ENCODE measurements at regions not wholly inside any gene's neighbourhood (a gene's known extent, or its start where the extent isn't known, plus 50 kb on each side); places are given as distances from the start of the nearest gene placed in this dataset.
A peak's percentile ranks its signal among the peaks of the same experiment; 100 is the strongest.
"Not testable (repeated sequence)": the region's sequence is repeated elsewhere in the genome, so short reads cannot be mapped to it uniquely, and the experiment has no call there.

DNA sequence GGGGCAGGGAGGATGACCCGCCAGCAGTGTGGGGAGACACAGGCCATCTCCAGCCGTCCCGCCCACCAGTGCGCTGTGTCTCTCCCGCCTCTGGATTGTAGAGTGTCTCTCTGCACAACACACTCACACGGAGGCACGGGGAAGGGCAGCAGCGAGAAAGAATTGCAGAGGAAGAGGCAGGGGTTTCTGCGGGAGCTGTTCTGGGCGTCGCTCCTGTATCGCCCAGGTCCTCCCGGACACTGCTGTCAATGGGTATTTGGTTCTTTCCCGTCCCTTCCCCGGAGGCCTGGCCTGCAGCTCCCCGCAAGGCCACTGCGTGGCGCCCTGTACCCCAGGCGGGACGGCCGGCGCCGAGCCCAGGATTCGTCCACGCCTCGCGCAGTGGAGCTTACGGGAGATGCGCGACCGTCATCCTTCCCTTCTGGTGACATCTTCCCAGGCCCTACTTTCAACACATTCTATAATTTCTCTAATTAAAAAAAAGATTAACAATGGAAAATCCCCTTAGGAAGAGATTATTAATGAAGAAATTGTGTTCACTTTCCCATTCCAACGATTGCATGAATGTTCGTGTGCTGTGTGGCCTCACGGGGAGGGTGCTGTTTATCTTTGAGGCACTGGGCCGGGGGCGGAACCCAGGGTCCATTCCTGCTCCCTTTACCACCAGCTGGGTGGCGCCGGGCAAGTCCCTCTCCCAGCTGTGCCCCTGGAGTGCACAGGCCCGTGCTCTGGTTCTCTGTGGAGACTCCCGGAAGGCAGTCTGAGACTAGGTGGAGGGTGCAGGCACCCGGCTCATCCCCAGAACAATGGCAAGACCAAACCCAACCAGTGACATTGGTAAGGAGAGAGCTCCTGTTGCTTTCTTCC lies 95.7 kb downstream of the CPZ start:
- H3K27ac Mint-ChIP-seq: no peak overlapping the region
- no peaks in the 10 kb centered on the region for H3K9me3 Mint-ChIP-seq
- H3K36me3 Mint-ChIP-seq: no peaks in the 10 kb centered on the region
- no peak overlapping the region for H3K4me3 Mint-ChIP-seq
- CTCF ChIA-PET: interaction anchor here (1.9 kb wide), 1 partner anchor 229 kb away, joined by 13 read pairs; no protein-coding TSS in a partner anchor
- peak; percentile 29 for DNase-seq
- no peaks in the 10 kb centered on the region for H3K4me1 Mint-ChIP-seq
- H3K27me3 Mint-ChIP-seq: peaks cover 11% of the 10 kb centered on the region

- Mint-ChIP-seq H3K9me3 (no peaks in the 10 kb centered on the region), H3K27ac (no peak overlapping the region), H3K4me1 (no peaks in the 10 kb centered on the region), H3K36me3 (no peaks in the 10 kb centered on the region), H3K4me3 (no peak overlapping the region), H3K27me3 (peaks cover 11% of the 10 kb centered on the region)
- DNase-seq: no peak
- CTCF ChIA-PET: interaction anchor here (1.9 kb wide), 1 partner anchor 230 kb away, joined by 13 read pairs; no protein-coding TSS in a partner anchor
Observed at GRCh38 chr4:8687083-8687482, 94.5 kb downstream of the CPZ start.

GRCh38 chr4:8685831-8686230 lies 93.3 kb downstream of the CPZ start:
- H3K9me3 Mint-ChIP-seq: no peaks in the 10 kb centered on the region
- no peak overlapping the region for H3K4me3 Mint-ChIP-seq
- no peaks in the 10 kb centered on the region for H3K4me1 Mint-ChIP-seq
- H3K36me3 Mint-ChIP-seq: no peaks in the 10 kb centered on the region
- DNase-seq: no peak
- H3K27me3 Mint-ChIP-seq: peaks cover 11% of the 10 kb centered on the region
- CTCF ChIA-PET: no interaction called here
- H3K27ac Mint-ChIP-seq: no peak overlapping the region

GRCh38 chr4:8683462-8683861 lies 90.9 kb downstream of the CPZ start:
- peaks cover 3% of the 10 kb centered on the region for H3K9me3 Mint-ChIP-seq
- H3K27me3 Mint-ChIP-seq: peaks cover 11% of the 10 kb centered on the region
- no peaks in the 10 kb centered on the region for H3K4me1 Mint-ChIP-seq
- H3K36me3 Mint-ChIP-seq: no peaks in the 10 kb centered on the region
- CTCF ChIA-PET: no interaction called here
- H3K27ac Mint-ChIP-seq: no peak overlapping the region
- no peak overlapping the region for H3K4me3 Mint-ChIP-seq
- no peak for DNase-seq

GRCh38 chr4:8682725-8683124 lies 90.2 kb downstream of the CPZ start:
- Mint-ChIP-seq H3K4me3 (no peak overlapping the region), H3K9me3 (peaks cover 3% of the 10 kb centered on the region), H3K27ac (no peak overlapping the region), H3K27me3 (peaks cover 6% of the 10 kb centered on the region), H3K4me1 (no peaks in the 10 kb centered on the region), H3K36me3 (no peaks in the 10 kb centered on the region)
- CTCF ChIA-PET: no interaction called here
- DNase-seq: no peak

DNA sequence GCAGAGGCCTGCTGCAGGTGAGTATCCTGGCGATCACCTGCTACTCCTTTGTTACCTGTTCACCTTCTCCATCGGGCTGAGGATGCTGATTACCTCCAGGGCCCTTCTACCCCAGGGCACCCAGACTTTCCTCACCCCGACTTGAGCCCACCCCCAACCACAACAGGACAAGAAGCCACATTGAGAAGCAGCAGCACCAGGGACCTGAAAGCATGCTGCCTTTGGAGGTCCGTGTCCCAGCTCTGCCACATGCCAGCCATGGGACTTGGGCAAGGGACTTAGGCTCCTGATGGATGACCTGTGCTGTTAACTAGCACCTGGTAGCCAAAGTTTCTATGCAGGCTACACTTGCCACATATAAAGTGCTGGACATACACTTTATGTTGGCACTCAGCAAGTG lies 89.7 kb downstream of the CPZ start:
- Mint-ChIP-seq H3K9me3 (peaks cover 3% of the 10 kb centered on the region), H3K27me3 (peaks cover 4% of the 10 kb centered on the region), H3K4me1 (no peaks in the 10 kb centered on the region), H3K4me3 (no peak overlapping the region), H3K36me3 (no peaks in the 10 kb centered on the region), H3K27ac (no peak overlapping the region)
- DNase-seq: no peak
- CTCF ChIA-PET: no interaction called here

GRCh38 chr4:8681391-8681790 lies 88.8 kb downstream of the CPZ start:
- DNase-seq: no peak
- no peaks in the 10 kb centered on the region for H3K27me3 Mint-ChIP-seq
- H3K4me3 Mint-ChIP-seq: no peak overlapping the region
- H3K4me1 Mint-ChIP-seq: no peaks in the 10 kb centered on the region
- CTCF ChIA-PET: no interaction called here
- H3K36me3 Mint-ChIP-seq: no peaks in the 10 kb centered on the region
- no peak overlapping the region for H3K27ac Mint-ChIP-seq
- H3K9me3 Mint-ChIP-seq: peaks cover 3% of the 10 kb centered on the region

GRCh38 chr4:8679032-8679431 lies 86.5 kb downstream of the CPZ start:
- peaks cover 3% of the 10 kb centered on the region for H3K9me3 Mint-ChIP-seq
- CTCF ChIA-PET: no interaction called here
- no peaks in the 10 kb centered on the region for H3K36me3 Mint-ChIP-seq
- no peaks in the 10 kb centered on the region for H3K4me1 Mint-ChIP-seq
- no peak for DNase-seq
- H3K27ac Mint-ChIP-seq: no peak overlapping the region
- no peak overlapping the region for H3K4me3 Mint-ChIP-seq
- no peaks in the 10 kb centered on the region for H3K27me3 Mint-ChIP-seq

DNA sequence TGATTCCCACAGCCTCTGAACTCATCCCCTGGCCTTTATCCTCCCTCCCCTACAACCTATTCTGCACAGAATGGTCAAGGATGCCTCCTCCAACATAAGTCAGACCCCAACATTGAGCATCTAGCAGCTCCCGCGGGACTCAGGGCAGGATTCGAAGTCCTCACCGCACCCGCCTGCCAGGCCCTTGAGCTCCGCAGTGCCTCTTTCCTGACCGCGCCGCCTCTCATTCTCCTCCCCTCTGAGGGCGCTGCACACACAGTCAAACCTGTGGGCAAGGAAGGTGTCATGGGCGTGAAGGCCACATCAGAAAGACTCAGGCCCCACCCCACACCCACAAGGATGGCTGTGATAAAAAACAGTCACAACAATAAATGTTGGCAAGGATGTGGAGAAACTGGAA lies 84.1 kb downstream of the CPZ start:
- H3K36me3 Mint-ChIP-seq: no peaks in the 10 kb centered on the region
- H3K27ac Mint-ChIP-seq: no peak overlapping the region
- H3K9me3 Mint-ChIP-seq: peaks cover 3% of the 10 kb centered on the region
- no peaks in the 10 kb centered on the region for H3K27me3 Mint-ChIP-seq
- H3K4me3 Mint-ChIP-seq: no peak overlapping the region
- H3K4me1 Mint-ChIP-seq: no peaks in the 10 kb centered on the region
- no peak for DNase-seq
- CTCF ChIA-PET: no interaction called here

GRCh38 chr4:8675906-8676305 lies 83.3 kb downstream of the CPZ start:
- Mint-ChIP-seq H3K9me3 (peaks cover 3% of the 10 kb centered on the region), H3K27ac (no peak overlapping the region), H3K36me3 (no peaks in the 10 kb centered on the region), H3K4me3 (no peak overlapping the region), H3K4me1 (no peaks in the 10 kb centered on the region), H3K27me3 (no peaks in the 10 kb centered on the region)
- CTCF ChIA-PET: no interaction called here
- no peak for DNase-seq

DNA sequence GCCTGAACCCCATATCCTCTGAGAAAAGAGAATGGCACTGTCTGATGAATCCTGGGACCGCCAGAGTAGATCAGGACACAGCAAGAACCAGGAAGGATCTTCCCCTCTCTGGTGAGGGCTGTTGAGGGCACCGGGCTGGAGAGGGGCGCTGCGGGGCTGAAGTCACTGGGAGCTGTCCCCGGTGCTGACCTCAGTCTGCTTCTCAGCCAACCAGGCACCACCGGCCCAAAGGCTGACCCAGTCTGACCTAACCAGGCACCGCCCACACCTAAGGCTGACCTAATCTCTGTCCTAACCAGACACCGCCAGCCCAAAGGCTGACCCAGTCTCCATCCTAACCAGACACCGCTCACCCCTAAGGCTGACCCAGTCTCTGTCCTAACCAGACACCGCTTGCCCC lies 82.8 kb downstream of the CPZ start:
- no peak overlapping the region for H3K4me3 Mint-ChIP-seq
- no peaks in the 10 kb centered on the region for H3K4me1 Mint-ChIP-seq
- CTCF ChIA-PET: no interaction called here
- no peak overlapping the region for H3K27ac Mint-ChIP-seq
- no peaks in the 10 kb centered on the region for H3K27me3 Mint-ChIP-seq
- H3K36me3 Mint-ChIP-seq: no peaks in the 10 kb centered on the region
- no peaks in the 10 kb centered on the region for H3K9me3 Mint-ChIP-seq
- DNase-seq: no peak

- Mint-ChIP-seq H3K27me3 (no peaks in the 10 kb centered on the region), H3K4me1 (no peaks in the 10 kb centered on the region), H3K27ac (no peak overlapping the region), H3K4me3 (no peak overlapping the region), H3K9me3 (no peaks in the 10 kb centered on the region), H3K36me3 (no peaks in the 10 kb centered on the region)
- DNase-seq: no peak
- CTCF ChIA-PET: no interaction called here
Observed at GRCh38 chr4:8674311-8674885, 81.8 kb downstream of the CPZ start.

GRCh38 chr4:8673106-8673505 lies 80.5 kb downstream of the CPZ start:
- H3K4me1 Mint-ChIP-seq, H3K27me3 Mint-ChIP-seq, H3K36me3 Mint-ChIP-seq, CTCF ChIA-PET, DNase-seq, H3K4me3 Mint-ChIP-seq, H3K9me3 Mint-ChIP-seq, H3K27ac Mint-ChIP-seq: not testable (repeated sequence)

GRCh38 chr4:8672486-8672885 lies 79.9 kb downstream of the CPZ start:
- CTCF ChIA-PET: no interaction called here
- DNase-seq: no peak
- Mint-ChIP-seq H3K36me3 (no peaks in the 10 kb centered on the region), H3K27me3 (no peaks in the 10 kb centered on the region), H3K9me3 (no peaks in the 10 kb centered on the region), H3K4me3 (no peak overlapping the region), H3K4me1 (no peaks in the 10 kb centered on the region), H3K27ac (no peak overlapping the region)

- no peak for DNase-seq
- Mint-ChIP-seq H3K4me1 (no peaks in the 10 kb centered on the region), H3K4me3 (no peak overlapping the region), H3K27ac (no peak overlapping the region), H3K27me3 (no peaks in the 10 kb centered on the region), H3K9me3 (no peaks in the 10 kb centered on the region), H3K36me3 (no peaks in the 10 kb centered on the region)
- CTCF ChIA-PET: no interaction called here
Observed at GRCh38 chr4:8671712-8672290, 79.2 kb downstream of the CPZ start.

Data from activated naive CD4-positive, alpha-beta T cell treated with anti-CD3 and anti-CD28 coated beads, Interleukin-2, amount 10 ng/mL, durations not matched to agents 7 days and 5 days (primary cell).